RCC 7860 (cell line): ENCODE measurements at regions not wholly inside any gene's neighbourhood (a gene's known extent, or its start where the extent isn't known, plus 50 kb on each side); places are given as distances from the start of the nearest gene placed in this dataset.

Source experiments
- DNase-seq: peaks from one replicate; pipeline ENCODE4 v3.0.0-alpha.2; 2015; ENCODE audit warnings: low spot score
- FAIRE-seq: peaks from 2 replicates; lab custom pipeline; 2012; peaks lifted over from hg19 to GRCh38; lab: Jason Lieb, UNC

- DNase-seq (peak; percentile 8), FAIRE-seq (no peak)
Observed at GRCh38 chr2:8583400-8584173, 98.3 kb upstream of the ID2 start.

GRCh38 chr2:8584174-8585066 is 97.4 kb upstream of the ID2 start:
- FAIRE-seq (no peak), DNase-seq (no peak)

GRCh38 chr2:8586457-8587051 is 95.3 kb upstream of the ID2 start:
- FAIRE-seq (no peak), DNase-seq (no peak)

GRCh38 chr2:8587251-8587791 is 94.5 kb upstream of the ID2 start:
- FAIRE-seq, result no peak

GRCh38 chr2:8587920-8588830 is 93.7 kb upstream of the ID2 start:
- DNase-seq (no peak), FAIRE-seq (no peak)

More at GRCh38 chr2:8587251-8587791, 94.5 kb upstream of the ID2 start:
- no peak for DNase-seq

- no peak for FAIRE-seq
- no peak for DNase-seq
Observed at GRCh38 chr2:8588831-8589191, 93.0 kb upstream of the ID2 start.

GRCh38 chr2:8589721-8590120 is 92.1 kb upstream of the ID2 start:
- no peak for FAIRE-seq
- no peak for DNase-seq

- FAIRE-seq (no peak), DNase-seq (no peak)
Observed at GRCh38 chr2:8590938-8591337, 90.9 kb upstream of the ID2 start.

GRCh38 chr2:8592736-8593135 is 89.1 kb upstream of the ID2 start:
- DNase-seq (no peak), FAIRE-seq (no peak)

GRCh38 chr2:8593243-8593642 is 88.6 kb upstream of the ID2 start:
- DNase-seq (no peak), FAIRE-seq (no peak)

GRCh38 chr2:8594731-8595427 is 87.0 kb upstream of the ID2 start:
- FAIRE-seq, result no peak
- no peak for DNase-seq

- no peak for DNase-seq
- FAIRE-seq, result no peak
Observed at GRCh38 chr2:8595428-8595805, 86.4 kb upstream of the ID2 start.

GRCh38 chr2:8595811-8596600 is 85.8 kb upstream of the ID2 start:
- no peak for FAIRE-seq

GRCh38 chr2:8597094-8597493 is 84.8 kb upstream of the ID2 start:
- FAIRE-seq (no peak), DNase-seq (no peak)

More at GRCh38 chr2:8595811-8596600, 85.8 kb upstream of the ID2 start:
- no peak for DNase-seq

GRCh38 chr2:8597559-8598225 is 84.2 kb upstream of the ID2 start:
- FAIRE-seq, result no peak
- no peak for DNase-seq

- DNase-seq, result peak; percentile 96
- peak; percentile 46 for FAIRE-seq
Observed at GRCh38 chr2:8598295-8599165, 83.3 kb upstream of the ID2 start.

- FAIRE-seq (no peak), DNase-seq (no peak)
Observed at GRCh38 chr2:8599421-8600242, 82.2 kb upstream of the ID2 start.
